SK-N-MC (cell line): ENCODE measurements at regions not wholly inside any gene's neighbourhood (a gene's known extent, or its start where the extent isn't known, plus 50 kb on each side); places are given as distances from the start of the nearest gene placed in this dataset.

Experiments used
- EZH2 ChIP-seq: fragments of 200-600 bp; sonication (generic); IDR thresholded peaks from one replicate; pipeline ENCODE4 v1.6.1; 2017; ENCODE audit warnings: antibody characterized with exemption
- FOXP2 ChIP-seq: optimal IDR thresholded peaks from 2 replicates; pipeline ENCODE3; 2011; ENCODE audit warnings: mild to moderate bottlenecking, moderate library complexity; ENCODE audit not compliant: insufficient read depth; ENCODE audit errors: extremely low read length, control extremely low read depth
- POLR2AphosphoS5 ChIP-seq: IDR thresholded peaks from 2 replicates; pipeline ENCODE4 v1.6.1; 2012; ENCODE audit warnings: mild to moderate bottlenecking, low read depth, low read length, borderline replicate concordance

- TF ChIP-seq EZH2 (no peak), POLR2AphosphoS5 (no peak), FOXP2 (no peak)
Measured at GRCh38 chr18:8546677-8547076, 62.6 kb upstream of the RAB12 start.
